Osteocyte (in vitro differentiated cells): ENCODE measurements at regions not wholly inside any gene's neighbourhood (a gene's known extent, or its start where the extent isn't known, plus 50 kb on each side); places are given as distances from the start of the nearest gene placed in this dataset.

Experiments
- DNase-seq: peaks from one replicate; pipeline ENCODE4 v3.0.0; 2021; ENCODE audit warnings: mixed read lengths; ENCODE audit not compliant: unreplicated experiment; ENCODE audit errors: extremely low spot score
- H3K27ac Mint-ChIP-seq: one replicate; pipeline ENCODE4 v1.8.0; 2021; ENCODE audit warnings: mild to moderate bottlenecking, mixed read lengths; ENCODE audit not compliant: unreplicated experiment
- H3K27me3 Mint-ChIP-seq: one replicate; pipeline ENCODE4 v1.8.0; 2021; ENCODE audit warnings: mixed read lengths; ENCODE audit not compliant: unreplicated experiment
- H3K36me3 Mint-ChIP-seq: one replicate; pipeline ENCODE4 v1.8.0; 2021; ENCODE audit warnings: mixed read lengths; ENCODE audit not compliant: unreplicated experiment
- H3K4me1 Mint-ChIP-seq: one replicate; pipeline ENCODE4 v1.8.0; 2021; ENCODE audit warnings: mixed read lengths; ENCODE audit not compliant: unreplicated experiment
- H3K4me3 Mint-ChIP-seq: one replicate; pipeline ENCODE4 v1.8.0; 2021; ENCODE audit warnings: mild to moderate bottlenecking, moderate library complexity, mixed read lengths; ENCODE audit not compliant: unreplicated experiment
- H3K9me3 Mint-ChIP-seq: one replicate; pipeline ENCODE4 v1.8.0; 2021; ENCODE audit warnings: mixed read lengths; ENCODE audit not compliant: unreplicated experiment
- CTCF ChIP-seq: fragments of 200-600 bp; sonication (generic); IDR thresholded peaks from 2 replicates; pipeline ENCODE4 v1.5.0; 2021; ENCODE audit warnings: antibody characterized with exemption, mild to moderate bottlenecking, moderate library complexity

GRCh38 chr13:99862244-99862643 is 109.3 kb downstream of the ZIC5 start:
- Mint-ChIP-seq H3K4me3 (no peak overlapping the region), H3K27ac (no peak overlapping the region), H3K4me1 (no peaks in the 10 kb centered on the region), H3K9me3 (no peaks in the 10 kb centered on the region), H3K36me3 (no peaks in the 10 kb centered on the region), H3K27me3 (no peaks in the 10 kb centered on the region)
- DNase-seq = no peak
- TF ChIP-seq CTCF = no peak

GRCh38 chr13:99861771-99862170 is 109.8 kb downstream of the ZIC5 start:
- no peak overlapping the region for H3K4me3 Mint-ChIP-seq

GRCh38 chr13:99860745-99861144 is 110.8 kb downstream of the ZIC5 start:
- DNase-seq = no peak
- Mint-ChIP-seq H3K4me3 (no peak overlapping the region), H3K36me3 (no peaks in the 10 kb centered on the region), H3K27me3 (no peaks in the 10 kb centered on the region), H3K9me3 (no peaks in the 10 kb centered on the region), H3K4me1 (no peaks in the 10 kb centered on the region), H3K27ac (no peak overlapping the region)
- no peak for TF ChIP-seq CTCF

More at GRCh38 chr13:99861771-99862170, 109.8 kb downstream of the ZIC5 start:
- no peaks in the 10 kb centered on the region for H3K9me3 Mint-ChIP-seq
- H3K27me3 Mint-ChIP-seq = no peaks in the 10 kb centered on the region
- H3K27ac Mint-ChIP-seq = no peak overlapping the region
- no peaks in the 10 kb centered on the region for H3K4me1 Mint-ChIP-seq
- no peak for DNase-seq
- no peaks in the 10 kb centered on the region for H3K36me3 Mint-ChIP-seq
- no peak for TF ChIP-seq CTCF

GRCh38 chr13:99859178-99860177 is 112.1 kb downstream of the ZIC5 start:
- no peak for DNase-seq
- TF ChIP-seq CTCF = no peak
- Mint-ChIP-seq H3K27me3 (peaks cover 4% of the 10 kb centered on the region), H3K9me3 (no peaks in the 10 kb centered on the region), H3K27ac (no peak overlapping the region), H3K4me1 (no peaks in the 10 kb centered on the region), H3K4me3 (no peak overlapping the region), H3K36me3 (no peaks in the 10 kb centered on the region)

GRCh38 chr13:99857738-99858137 is 113.8 kb downstream of the ZIC5 start:
- Mint-ChIP-seq H3K4me1 (no peaks in the 10 kb centered on the region), H3K27me3 (peaks cover 16% of the 10 kb centered on the region), H3K36me3 (no peaks in the 10 kb centered on the region), H3K9me3 (no peaks in the 10 kb centered on the region), H3K27ac (no peak overlapping the region), H3K4me3 (no peak overlapping the region)
- TF ChIP-seq CTCF = no peak
- DNase-seq = no peak
